ENCODE measurements at regions not wholly inside any gene's neighbourhood (a gene's known extent, or its start where the extent isn't known, plus 50 kb on each side); places are given as distances from the start of the nearest gene placed in this dataset.
"Not testable (repeated sequence)": the region's sequence is repeated elsewhere in the genome, so short reads cannot be mapped to it uniquely, and the experiment has no call there.

- ATAC-seq (replicated peaks in 1 of 4) (no peak), DNase-seq (no peak)
- Mint-ChIP-seq H3K36me3 (no peaks in the 10 kb centered on the region), H3K27ac (no peak overlapping the region), H3K4me1 (no peaks in the 10 kb centered on the region), H3K9me3 (peaks cover 0 to 7% (median 6%) of the 10 kb centered on the region in 3 donors), H3K27me3 (peaks cover 0 to 6% of the 10 kb centered on the region in 2 donors), H3K4me3 (no peak overlapping the region)
- no peaks in the 10 kb centered on the region for H3K9me3 ChIP-seq
- H3K4me1 ChIP-seq (ENCODE audit: control insufficient read depth in 1 of 2, extremely low read depth in 1 of 2, insufficient read depth in 2 of 2, low read length in 2 of 2), result no peaks in the 10 kb centered on the region
- H3K4me3 ChIP-seq (ENCODE audit: control insufficient read depth in 1 of 2, extremely low read depth in 1 of 2, low read length in 1 of 2), result no peak overlapping the region
- POLR2A ChIA-PET, result no interaction called here
- no peaks in the 10 kb centered on the region for H3K36me3 ChIP-seq (ENCODE audit: control insufficient read depth in 2 of 2, extremely low read depth in 1 of 2, insufficient read depth in 1 of 2, low read length in 1 of 2)
- H3K27ac ChIP-seq (ENCODE audit: low read length), result no peak overlapping the region
- CTCF ChIA-PET, result no interaction called here
- WGBS (ENCODE audit: insufficient coverage), result 79% methylated on average over 5 of the region's 11 CpGs
- no peaks in the 10 kb centered on the region for H3K27me3 ChIP-seq (replicated peaks in 1 of 2; ENCODE audit: control insufficient read depth in 2 of 2, extremely low read depth in 1 of 2, insufficient read depth in 2 of 2, low read length in 1 of 2)
These were observed 204.9 kb upstream of the PTER start for GRCh38 chr10:16231734-16232435.

DNA sequence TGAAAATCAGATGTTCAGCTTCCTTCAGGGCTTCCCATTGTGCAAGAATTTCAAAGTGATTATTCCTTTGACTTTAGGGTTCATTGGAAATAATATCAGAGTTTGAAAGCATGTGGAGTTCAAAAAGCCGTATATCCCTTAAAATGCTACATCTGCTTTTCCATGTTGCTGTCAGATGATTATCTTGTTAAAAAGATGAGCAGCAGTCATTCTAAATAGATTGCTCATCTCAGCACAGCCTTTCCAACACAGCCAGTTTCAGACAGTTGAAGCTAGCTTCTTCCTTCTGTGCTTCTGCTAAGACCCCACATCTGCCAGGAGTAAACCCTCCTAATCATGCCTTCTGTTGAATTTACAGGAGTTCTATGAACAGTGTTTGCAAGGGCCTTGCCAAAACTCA lies 204.4 kb upstream of the PTER start:
- ATAC-seq (replicated peaks in 1 of 4) (no peak), DNase-seq (no peak)
- no peak overlapping the region for H3K27ac Mint-ChIP-seq
- H3K4me1 ChIP-seq (ENCODE audit: control insufficient read depth in 1 of 2, extremely low read depth in 1 of 2, insufficient read depth in 2 of 2, low read length in 2 of 2), result no peaks in the 10 kb centered on the region
- H3K27ac ChIP-seq (ENCODE audit: low read length), result no peak overlapping the region
- H3K27me3 ChIP-seq (replicated peaks in 1 of 2; ENCODE audit: control insufficient read depth in 2 of 2, extremely low read depth in 1 of 2, insufficient read depth in 2 of 2, low read length in 1 of 2), result no peaks in the 10 kb centered on the region
- CTCF ChIA-PET, result no interaction called here
- no peak overlapping the region for H3K4me3 Mint-ChIP-seq
- H3K9me3 Mint-ChIP-seq, result peaks cover 0 to 5% (median 2%) of the 10 kb centered on the region in 3 donors
- H3K27me3 Mint-ChIP-seq, result peaks cover 0 to 6% of the 10 kb centered on the region in 2 donors
- no peaks in the 10 kb centered on the region for H3K36me3 Mint-ChIP-seq
- H3K9me3 ChIP-seq, result no peaks in the 10 kb centered on the region
- H3K36me3 ChIP-seq (ENCODE audit: control insufficient read depth in 2 of 2, extremely low read depth in 1 of 2, insufficient read depth in 1 of 2, low read length in 1 of 2), result no peaks in the 10 kb centered on the region
- POLR2A ChIA-PET, result no interaction called here
- H3K4me1 Mint-ChIP-seq, result no peaks in the 10 kb centered on the region
- WGBS (ENCODE audit: insufficient coverage), result no CpG with 5 or more reads among the region's 1 CpG
- H3K4me3 ChIP-seq (ENCODE audit: control insufficient read depth in 1 of 2, extremely low read depth in 1 of 2, low read length in 1 of 2), result no peak overlapping the region

GRCh38 chr10:16234916-16235315 lies 201.9 kb upstream of the PTER start:
- no peaks in the 10 kb centered on the region for H3K4me1 ChIP-seq (ENCODE audit: control insufficient read depth in 1 of 2, extremely low read depth in 1 of 2, insufficient read depth in 2 of 2, low read length in 2 of 2)
- no peaks in the 10 kb centered on the region for H3K36me3 ChIP-seq (ENCODE audit: control insufficient read depth in 2 of 2, extremely low read depth in 1 of 2, insufficient read depth in 1 of 2, low read length in 1 of 2)
- ChIA-PET CTCF (no interaction called here), POLR2A (no interaction called here)
- DNase-seq (no peak), ATAC-seq (replicated peaks in 1 of 4) (no peak)
- no peak overlapping the region for H3K27ac ChIP-seq (ENCODE audit: low read length)
- WGBS (ENCODE audit: insufficient coverage), result 87% methylated on average over 2 of the region's 2 CpGs
- no peak overlapping the region for H3K4me3 Mint-ChIP-seq
- no peaks in the 10 kb centered on the region for H3K9me3 Mint-ChIP-seq
- H3K36me3 Mint-ChIP-seq, result no peaks in the 10 kb centered on the region
- H3K27me3 Mint-ChIP-seq, result peaks cover 0 to 6% of the 10 kb centered on the region in 2 donors
- H3K4me3 ChIP-seq (ENCODE audit: control insufficient read depth in 1 of 2, extremely low read depth in 1 of 2, low read length in 1 of 2), result no peak overlapping the region
- H3K27me3 ChIP-seq (replicated peaks in 1 of 2; ENCODE audit: control insufficient read depth in 2 of 2, extremely low read depth in 1 of 2, insufficient read depth in 2 of 2, low read length in 1 of 2), result no peaks in the 10 kb centered on the region
- no peaks in the 10 kb centered on the region for H3K4me1 Mint-ChIP-seq
- H3K27ac Mint-ChIP-seq, result no peak overlapping the region
- no peaks in the 10 kb centered on the region for H3K9me3 ChIP-seq

GRCh38 chr10:16242446-16242845 lies 194.4 kb upstream of the PTER start:
- ATAC-seq (replicated peaks in 1 of 4) (no peak), DNase-seq (no peak)
- POLR2A ChIA-PET, result no interaction called here
- Mint-ChIP-seq H3K36me3 (no peaks in the 10 kb centered on the region), H3K4me1 (no peaks in the 10 kb centered on the region), H3K4me3 (no peak overlapping the region), H3K27me3 (peaks cover 0 to 2% of the 10 kb centered on the region in 2 donors), H3K27ac (no peak overlapping the region), H3K9me3 (peaks cover 0 to 3% (median 0%) of the 10 kb centered on the region in 3 donors)
- Histone ChIP-seq H3K27ac (ENCODE audit: low read length) (no peak overlapping the region), H3K9me3 (no peaks in the 10 kb centered on the region), H3K4me1 (ENCODE audit: control insufficient read depth in 1 of 2, extremely low read depth in 1 of 2, insufficient read depth in 2 of 2, low read length in 2 of 2) (no peaks in the 10 kb centered on the region), H3K36me3 (ENCODE audit: control insufficient read depth in 2 of 2, extremely low read depth in 1 of 2, insufficient read depth in 1 of 2, low read length in 1 of 2) (no peaks in the 10 kb centered on the region), H3K27me3 (replicated peaks in 1 of 2; ENCODE audit: control insufficient read depth in 2 of 2, extremely low read depth in 1 of 2, insufficient read depth in 2 of 2, low read length in 1 of 2) (peaks cover 0 to 2% of the 10 kb centered on the region in 2 experiments), H3K4me3 (ENCODE audit: control insufficient read depth in 1 of 2, extremely low read depth in 1 of 2, low read length in 1 of 2) (no peak overlapping the region)
- 84% methylated on average over 3 of the region's 3 CpGs for WGBS (ENCODE audit: insufficient coverage)
- CTCF ChIA-PET, result no interaction called here

DNA sequence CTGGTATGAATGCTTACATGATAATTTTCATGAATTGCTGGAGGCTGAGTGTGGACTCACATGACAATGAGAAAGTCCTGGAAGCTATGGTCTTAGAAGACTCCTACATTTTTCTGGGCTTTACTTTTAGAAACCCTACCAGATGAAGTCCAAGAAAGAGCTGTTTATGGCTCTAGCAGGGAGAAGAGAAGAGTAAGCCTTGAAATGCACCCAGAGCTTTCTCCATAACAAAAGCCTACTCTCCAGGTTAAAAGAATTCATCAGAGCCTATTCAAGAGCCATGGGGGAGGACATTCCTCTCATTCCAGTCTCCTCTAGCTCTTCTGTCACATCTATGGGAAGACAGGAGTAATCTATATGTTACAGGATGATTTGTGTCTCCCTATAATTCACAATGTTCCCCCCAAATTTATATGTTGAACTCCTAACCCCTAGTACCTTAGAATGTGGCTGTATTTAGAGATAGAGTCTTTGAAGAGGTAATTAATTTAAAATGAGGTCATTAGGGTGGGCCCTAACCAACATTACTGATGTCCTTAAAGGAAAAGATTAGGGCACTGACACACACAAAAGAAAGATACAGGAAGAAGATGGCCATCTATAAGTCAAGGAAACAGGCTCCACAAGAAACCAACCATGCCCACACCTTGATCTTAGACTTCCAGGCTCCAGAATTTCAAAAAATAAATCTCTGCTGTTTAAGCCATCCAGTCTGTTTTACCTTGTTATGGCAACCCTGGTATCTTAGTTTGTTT lies 193.8 kb upstream of the PTER start:
- H3K4me1 Mint-ChIP-seq, result no peaks in the 10 kb centered on the region
- POLR2A ChIA-PET, result no interaction called here
- H3K27ac ChIP-seq (ENCODE audit: low read length), result no peak overlapping the region

GRCh38 chr10:16250136-16250535 lies 186.7 kb upstream of the PTER start:
- H3K36me3 Mint-ChIP-seq; H3K4me3 ChIP-seq (ENCODE audit: control insufficient read depth in 1 of 2, extremely low read depth in 1 of 2, low read length in 1 of 2); H3K27ac Mint-ChIP-seq; H3K9me3 ChIP-seq; CTCF ChIA-PET; DNase-seq; H3K4me1 ChIP-seq (ENCODE audit: control insufficient read depth in 1 of 2, extremely low read depth in 1 of 2, insufficient read depth in 2 of 2, low read length in 2 of 2); H3K4me1 Mint-ChIP-seq; H3K27me3 ChIP-seq (replicated peaks in 1 of 2; ENCODE audit: control insufficient read depth in 2 of 2, extremely low read depth in 1 of 2, insufficient read depth in 2 of 2, low read length in 1 of 2); H3K27me3 Mint-ChIP-seq; H3K4me3 Mint-ChIP-seq; POLR2A ChIA-PET; H3K36me3 ChIP-seq (ENCODE audit: control insufficient read depth in 2 of 2, extremely low read depth in 1 of 2, insufficient read depth in 1 of 2, low read length in 1 of 2); ATAC-seq (replicated peaks in 1 of 4); H3K27ac ChIP-seq (ENCODE audit: low read length): not testable (repeated sequence)
- no CpG with 5 or more reads among the region's 7 CpGs for WGBS (ENCODE audit: insufficient coverage)
- H3K9me3 Mint-ChIP-seq, result peaks cover 3 to 11% (median 10%) of the 10 kb centered on the region in 3 donors

More for the DNA sequence above, 193.8 kb upstream of the PTER start:
- ATAC-seq (replicated peaks in 1 of 4), result no peak
- H3K9me3 Mint-ChIP-seq, result peaks cover 0 to 3% (median 0%) of the 10 kb centered on the region in 3 donors
- Histone ChIP-seq H3K9me3 (no peaks in the 10 kb centered on the region), H3K4me3 (ENCODE audit: control insufficient read depth in 1 of 2, extremely low read depth in 1 of 2, low read length in 1 of 2) (no peak overlapping the region), H3K4me1 (ENCODE audit: control insufficient read depth in 1 of 2, extremely low read depth in 1 of 2, insufficient read depth in 2 of 2, low read length in 2 of 2) (no peaks in the 10 kb centered on the region), H3K27me3 (replicated peaks in 1 of 2; ENCODE audit: control insufficient read depth in 2 of 2, extremely low read depth in 1 of 2, insufficient read depth in 2 of 2, low read length in 1 of 2) (peaks cover 0 to 2% of the 10 kb centered on the region in 2 experiments), H3K36me3 (ENCODE audit: control insufficient read depth in 2 of 2, extremely low read depth in 1 of 2, insufficient read depth in 1 of 2, low read length in 1 of 2) (no peaks in the 10 kb centered on the region)
- H3K27ac Mint-ChIP-seq, result no peak overlapping the region
- DNase-seq, result no peak
- H3K27me3 Mint-ChIP-seq, result peaks cover 0 to 2% of the 10 kb centered on the region in 2 donors
- no peak overlapping the region for H3K4me3 Mint-ChIP-seq
- no peaks in the 10 kb centered on the region for H3K36me3 Mint-ChIP-seq
- CTCF ChIA-PET, result no interaction called here

Data from T-cell (primary cell).